ENCODE measurements at regions not wholly inside any gene's neighbourhood (a gene's known extent, or its start where the extent isn't known, plus 50 kb on each side); places are given as distances from the start of the nearest gene placed in this dataset.

GRCh38 chr6:106771822-106772221 lies 142.4 kb downstream of the QRSL1 start:
- Histone ChIP-seq H3K4me2 (ENCODE audit: low read length, poor library complexity, severe bottlenecking) (no peak overlapping the region), H2BK15ac (ENCODE audit: low read depth, poor library complexity, severe bottlenecking) (no peak overlapping the region), H3K27ac (ENCODE audit: low read length, poor library complexity, severe bottlenecking) (no peak overlapping the region), H3K9me3 (ENCODE audit: control insufficient read depth, low read length) (peaks cover 19% of the 10 kb centered on the region), H4K91ac (ENCODE audit: low read length) (no peak overlapping the region), H2BK12ac (ENCODE audit: low read length in 2 of 2) (no peak overlapping the region), H3K4me1 (ENCODE audit: control insufficient read depth, insufficient read depth, low read depth, low read length) (no peaks in the 10 kb centered on the region), H3K4me3 (ENCODE audit: insufficient read depth in 1 of 2, low read depth in 1 of 2, low read length in 2 of 2) (no peak overlapping the region), H2BK5ac (ENCODE audit: low read depth, low read length, poor library complexity, severe bottlenecking) (no peak overlapping the region), H3K9ac (ENCODE audit: low read length) (no peak overlapping the region), H3K18ac (ENCODE audit: low read depth in 1 of 2, low read length in 2 of 2) (no peak overlapping the region), H3K4ac (ENCODE audit: low read depth in 1 of 2, low read length in 2 of 2) (no peak overlapping the region), H3K23ac (ENCODE audit: low read length in 2 of 2) (no peak overlapping the region), H2AK5ac (ENCODE audit: low read length, severe bottlenecking) (no peak overlapping the region), H3K14ac (ENCODE audit: low read length in 2 of 2) (no peak overlapping the region), H3K27me3 (ENCODE audit: control insufficient read depth in 1 of 2, insufficient read depth in 1 of 2, low read length in 2 of 2) (peaks cover 18 to 20% of the 10 kb centered on the region in 2 experiments), H3K36me3 (ENCODE audit: control insufficient read depth in 1 of 2, insufficient read depth in 2 of 2, low read depth in 1 of 2, low read length in 2 of 2) (no peaks in the 10 kb centered on the region), H3K79me1 (replicated peaks; ENCODE audit: low read length, poor library complexity, severe bottlenecking) (no peaks in the 10 kb centered on the region), H2AFZ (ENCODE audit: low read depth, low read length) (no peak overlapping the region), H2BK120ac (ENCODE audit: low read depth, low read length) (no peak overlapping the region), H4K8ac (ENCODE audit: low read length) (no peak overlapping the region)
- DNase-seq, result no peak
- WGBS, result 92% methylated on average over 4 of the region's 4 CpGs

- Histone ChIP-seq H3K36me3 (ENCODE audit: control insufficient read depth in 1 of 2, insufficient read depth in 2 of 2, low read depth in 1 of 2, low read length in 2 of 2) (no peaks in the 10 kb centered on the region), H2BK5ac (ENCODE audit: low read depth, low read length, poor library complexity, severe bottlenecking) (no peak overlapping the region), H3K14ac (ENCODE audit: low read length in 2 of 2) (no peak overlapping the region), H2BK120ac (ENCODE audit: low read depth, low read length) (no peak overlapping the region), H4K8ac (ENCODE audit: low read length) (no peak overlapping the region), H2AK5ac (ENCODE audit: low read length, severe bottlenecking) (no peak overlapping the region), H2AFZ (ENCODE audit: low read depth, low read length) (no peak overlapping the region), H3K4me2 (ENCODE audit: low read length, poor library complexity, severe bottlenecking) (no peak overlapping the region), H2BK15ac (ENCODE audit: low read depth, poor library complexity, severe bottlenecking) (no peak overlapping the region), H3K27ac (ENCODE audit: low read length, poor library complexity, severe bottlenecking) (no peak overlapping the region), H3K9ac (ENCODE audit: low read length) (no peak overlapping the region), H3K4ac (ENCODE audit: low read depth in 1 of 2, low read length in 2 of 2) (no peak overlapping the region), H3K18ac (ENCODE audit: low read depth in 1 of 2, low read length in 2 of 2) (no peak overlapping the region), H3K23ac (ENCODE audit: low read length in 2 of 2) (no peak overlapping the region), H2BK12ac (ENCODE audit: low read length in 2 of 2) (no peak overlapping the region), H3K27me3 (ENCODE audit: control insufficient read depth in 1 of 2, insufficient read depth in 1 of 2, low read length in 2 of 2) (peaks cover 20 to 24% of the 10 kb centered on the region in 2 experiments), H3K4me1 (ENCODE audit: control insufficient read depth, insufficient read depth, low read depth, low read length) (no peaks in the 10 kb centered on the region), H3K4me3 (ENCODE audit: insufficient read depth in 1 of 2, low read depth in 1 of 2, low read length in 2 of 2) (no peak overlapping the region), H3K9me3 (ENCODE audit: control insufficient read depth, low read length) (peaks cover 19% of the 10 kb centered on the region), H3K79me1 (replicated peaks; ENCODE audit: low read length, poor library complexity, severe bottlenecking) (no peaks in the 10 kb centered on the region), H4K91ac (ENCODE audit: low read length) (no peak overlapping the region)
- no peak for DNase-seq
- WGBS, result 87% methylated on average over 1 of the region's 1 CpG
Measured at GRCh38 chr6:106770663-106771062, 141.3 kb downstream of the QRSL1 start.

- no peak for DNase-seq
- Histone ChIP-seq H4K91ac (ENCODE audit: low read length) (no peak overlapping the region), H3K18ac (ENCODE audit: low read depth in 1 of 2, low read length in 2 of 2) (no peak overlapping the region), H4K8ac (ENCODE audit: low read length) (no peak overlapping the region), H3K9me3 (ENCODE audit: control insufficient read depth, low read length) (peaks cover 23% of the 10 kb centered on the region), H3K23ac (ENCODE audit: low read length in 2 of 2) (no peak overlapping the region), H3K4ac (ENCODE audit: low read depth in 1 of 2, low read length in 2 of 2) (no peak overlapping the region), H2AFZ (ENCODE audit: low read depth, low read length) (no peak overlapping the region), H3K4me1 (ENCODE audit: control insufficient read depth, insufficient read depth, low read depth, low read length) (no peaks in the 10 kb centered on the region), H3K36me3 (ENCODE audit: control insufficient read depth in 1 of 2, insufficient read depth in 2 of 2, low read depth in 1 of 2, low read length in 2 of 2) (no peaks in the 10 kb centered on the region), H3K27me3 (ENCODE audit: control insufficient read depth in 1 of 2, insufficient read depth in 1 of 2, low read length in 2 of 2) (peaks cover 26 to 30% of the 10 kb centered on the region in 2 experiments), H3K14ac (ENCODE audit: low read length in 2 of 2) (no peak overlapping the region), H2BK120ac (ENCODE audit: low read depth, low read length) (no peak overlapping the region), H2BK12ac (ENCODE audit: low read length in 2 of 2) (no peak overlapping the region), H3K27ac (ENCODE audit: low read length, poor library complexity, severe bottlenecking) (no peak overlapping the region), H3K79me1 (replicated peaks; ENCODE audit: low read length, poor library complexity, severe bottlenecking) (no peaks in the 10 kb centered on the region), H2BK5ac (ENCODE audit: low read depth, low read length, poor library complexity, severe bottlenecking) (no peak overlapping the region), H3K9ac (ENCODE audit: low read length) (no peak overlapping the region), H2BK15ac (ENCODE audit: low read depth, poor library complexity, severe bottlenecking) (no peak overlapping the region), H3K4me3 (ENCODE audit: insufficient read depth in 1 of 2, low read depth in 1 of 2, low read length in 2 of 2) (no peak overlapping the region), H3K4me2 (ENCODE audit: low read length, poor library complexity, severe bottlenecking) (no peak overlapping the region), H2AK5ac (ENCODE audit: low read length, severe bottlenecking) (no peak overlapping the region)
- 100% methylated on average over 1 of the region's 1 CpG for WGBS
Measured at GRCh38 chr6:106770081-106770480, 140.7 kb downstream of the QRSL1 start.

- Histone ChIP-seq H3K4me1 (ENCODE audit: control insufficient read depth, insufficient read depth, low read depth, low read length) (no peaks in the 10 kb centered on the region), H3K18ac (ENCODE audit: low read depth in 1 of 2, low read length in 2 of 2) (no peak overlapping the region), H2BK5ac (ENCODE audit: low read depth, low read length, poor library complexity, severe bottlenecking) (no peak overlapping the region), H3K23ac (ENCODE audit: low read length in 2 of 2) (no peak overlapping the region), H2BK15ac (ENCODE audit: low read depth, poor library complexity, severe bottlenecking) (no peak overlapping the region), H3K36me3 (ENCODE audit: control insufficient read depth in 1 of 2, insufficient read depth in 2 of 2, low read depth in 1 of 2, low read length in 2 of 2) (no peaks in the 10 kb centered on the region), H2BK120ac (ENCODE audit: low read depth, low read length) (no peak overlapping the region), H3K9ac (ENCODE audit: low read length) (no peak overlapping the region), H3K4me3 (ENCODE audit: insufficient read depth in 1 of 2, low read depth in 1 of 2, low read length in 2 of 2) (no peak overlapping the region), H2BK12ac (ENCODE audit: low read length in 2 of 2) (no peak overlapping the region), H2AK5ac (ENCODE audit: low read length, severe bottlenecking) (no peak overlapping the region), H3K4ac (ENCODE audit: low read depth in 1 of 2, low read length in 2 of 2) (no peak overlapping the region), H3K14ac (ENCODE audit: low read length in 2 of 2) (no peak overlapping the region), H3K4me2 (ENCODE audit: low read length, poor library complexity, severe bottlenecking) (no peak overlapping the region), H3K27ac (ENCODE audit: low read length, poor library complexity, severe bottlenecking) (no peak overlapping the region), H2AFZ (ENCODE audit: low read depth, low read length) (no peak overlapping the region), H3K27me3 (ENCODE audit: control insufficient read depth in 1 of 2, insufficient read depth in 1 of 2, low read length in 2 of 2) (peaks cover 34 to 38% of the 10 kb centered on the region in 2 experiments), H4K8ac (ENCODE audit: low read length) (no peak overlapping the region), H3K9me3 (ENCODE audit: control insufficient read depth, low read length) (peaks cover 27% of the 10 kb centered on the region), H4K91ac (ENCODE audit: low read length) (no peak overlapping the region), H3K79me1 (replicated peaks; ENCODE audit: low read length, poor library complexity, severe bottlenecking) (no peaks in the 10 kb centered on the region)
- WGBS, result 100% methylated on average over 1 of the region's 1 CpG
- no peak for DNase-seq
Measured at GRCh38 chr6:106767271-106767670, 137.9 kb downstream of the QRSL1 start.
